ENCODE measurements at regions not wholly inside any gene's neighbourhood (a gene's known extent, or its start where the extent isn't known, plus 50 kb on each side); places are given as distances from the start of the nearest gene placed in this dataset.

GRCh38 chr11:120035756-120036155, 102.2 kb downstream of the TRIM29 start:
- no peak for TF ChIP-seq CTCF (IDR thresholded peaks at IDR 0.05)
- TF ChIP-seq POLR2AphosphoS5 (IDR thresholded peaks at IDR 0.05) = no peak
- no peak for TF ChIP-seq POLR2A (IDR thresholded peaks at IDR 0.05)

Measured in prostate gland (tissue), 2 donors.